NT2/D1 (cell line): ENCODE measurements at regions not wholly inside any gene's neighbourhood (a gene's known extent, or its start where the extent isn't known, plus 50 kb on each side); places are given as distances from the start of the nearest gene placed in this dataset.
"Not testable (repeated sequence)": the region's sequence is repeated elsewhere in the genome, so short reads cannot be mapped to it uniquely, and the experiment has no call there.

Experiments
- DNase-seq: peaks from one replicate; pipeline ENCODE4 v3.0.0-alpha.2; 2011; ENCODE audit warnings: low read depth, low spot score
- H3K27me3 ChIP-seq: 2 replicates; pipeline ENCODE4 v1.6.0; 2011; ENCODE audit warnings: mild to moderate bottlenecking; ENCODE audit not compliant: insufficient read length, insufficient read depth
- H3K36me3 ChIP-seq: 2 replicates; pipeline ENCODE4 v1.6.1; 2011; ENCODE audit warnings: mild to moderate bottlenecking, low read length, mixed read lengths; ENCODE audit not compliant: insufficient read depth, insufficient read length
- H3K4me1 ChIP-seq: 2 replicates; pipeline ENCODE4 v1.5.1; 2011; ENCODE audit not compliant: insufficient read depth, insufficient read length
- H3K4me3 ChIP-seq: 2 replicates; pipeline ENCODE4 v1.5.1; 2011; ENCODE audit warnings: low read depth; ENCODE audit not compliant: insufficient read length
- H3K9ac ChIP-seq: 2 replicates; pipeline ENCODE4 v1.6.0; 2011; ENCODE audit warnings: low read depth; ENCODE audit not compliant: insufficient read length
- H3K9me3 ChIP-seq: 2 replicates; pipeline ENCODE4 v1.5.1; 2011; ENCODE audit warnings: mild to moderate bottlenecking, low read length; ENCODE audit not compliant: insufficient read depth
- SUZ12 ChIP-seq: IDR thresholded peaks from 2 replicates; pipeline ENCODE4 v1.6.1; 2011; ENCODE audit not compliant: insufficient read length, insufficient read depth; ENCODE audit errors: extremely low read depth
- YY1 ChIP-seq: IDR thresholded peaks from 2 replicates; pipeline ENCODE4 v1.6.1; 2011; ENCODE audit not compliant: insufficient read length, insufficient read depth
- ZNF274 ChIP-seq: IDR thresholded peaks from 2 replicates; pipeline ENCODE4 v1.6.1; 2011; ENCODE audit warnings: mild to moderate bottlenecking, low read depth, low read length

DNA sequence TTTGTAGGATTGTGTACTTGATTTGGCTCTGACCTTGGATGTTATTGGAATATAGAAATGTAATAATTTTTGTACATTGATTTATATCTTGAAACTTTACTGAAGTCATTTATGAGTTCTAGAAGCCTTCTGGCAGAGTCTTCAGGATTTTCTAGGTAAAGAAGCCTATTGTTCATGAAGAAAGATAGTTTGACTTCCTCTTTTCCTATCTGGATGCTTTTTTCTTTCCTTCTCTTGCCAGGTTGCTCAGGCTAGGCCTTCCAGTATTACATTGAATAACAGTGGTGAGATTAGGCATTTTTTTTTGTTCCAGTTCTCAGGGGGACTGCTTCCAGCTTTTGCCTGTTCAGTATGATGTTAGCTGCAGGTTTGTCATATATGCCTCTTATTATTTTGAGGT lies 191.1 kb downstream of the NAA11 start:
- no peak for DNase-seq
- no peak overlapping the region for H3K4me3 ChIP-seq
- H3K9me3 ChIP-seq, result no peaks in the 10 kb centered on the region
- no peaks in the 10 kb centered on the region for H3K4me1 ChIP-seq
- H3K36me3 ChIP-seq, result no peaks in the 10 kb centered on the region
- no peak for TF ChIP-seq SUZ12
- no peak for TF ChIP-seq YY1
- no peak for TF ChIP-seq ZNF274
- H3K9ac ChIP-seq, result no peak overlapping the region
- no peaks in the 10 kb centered on the region for H3K27me3 ChIP-seq

GRCh38 chr4:79132826-79133225 lies 193.0 kb downstream of the NAA11 start:
- TF ChIP-seq SUZ12 (no peak), YY1 (no peak), ZNF274 (no peak)
- no peaks in the 10 kb centered on the region for H3K4me1 ChIP-seq
- H3K4me3 ChIP-seq, result no peak overlapping the region
- H3K9ac ChIP-seq, result no peak overlapping the region
- no peaks in the 10 kb centered on the region for H3K36me3 ChIP-seq
- H3K27me3 ChIP-seq, result no peaks in the 10 kb centered on the region
- DNase-seq, result no peak
- no peaks in the 10 kb centered on the region for H3K9me3 ChIP-seq

DNA sequence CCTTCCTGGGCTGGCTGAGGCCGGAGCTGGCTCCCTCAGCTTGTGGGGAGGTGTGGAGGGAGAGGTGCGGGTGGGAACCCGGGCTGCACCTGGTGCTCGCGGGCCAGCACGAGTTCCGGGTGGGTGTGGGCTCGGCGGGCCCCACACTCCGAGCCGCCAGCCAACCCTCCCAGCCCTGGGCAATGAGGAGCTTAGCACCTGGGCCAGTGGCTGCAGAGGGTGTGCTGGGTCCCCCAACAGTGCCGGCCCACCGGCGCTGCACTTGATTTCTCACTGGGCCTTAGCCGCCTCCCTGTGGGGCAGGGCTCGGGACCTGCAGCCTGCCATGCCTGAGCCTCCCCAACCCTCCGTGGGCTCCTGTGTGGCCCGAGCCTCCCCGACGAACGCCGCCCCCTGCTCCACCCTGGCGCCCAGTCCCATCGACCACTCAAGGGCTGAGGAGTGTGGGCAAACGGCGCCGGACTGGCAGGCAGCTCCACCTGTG lies 182.7 kb upstream of the PAQR3 start:
- Histone ChIP-seq H3K9ac (no peak overlapping the region), H3K9me3 (peaks cover 7% of the 10 kb centered on the region; the same call in 1 of the 2 replicates), H3K4me1 (no peaks in the 10 kb centered on the region), H3K36me3 (no peaks in the 10 kb centered on the region), H3K4me3 (no peak overlapping the region), H3K27me3 (no peaks in the 10 kb centered on the region)
- TF ChIP-seq ZNF274 (no peak), SUZ12 (no peak), YY1 (no peak)
- DNase-seq, result no peak

DNA sequence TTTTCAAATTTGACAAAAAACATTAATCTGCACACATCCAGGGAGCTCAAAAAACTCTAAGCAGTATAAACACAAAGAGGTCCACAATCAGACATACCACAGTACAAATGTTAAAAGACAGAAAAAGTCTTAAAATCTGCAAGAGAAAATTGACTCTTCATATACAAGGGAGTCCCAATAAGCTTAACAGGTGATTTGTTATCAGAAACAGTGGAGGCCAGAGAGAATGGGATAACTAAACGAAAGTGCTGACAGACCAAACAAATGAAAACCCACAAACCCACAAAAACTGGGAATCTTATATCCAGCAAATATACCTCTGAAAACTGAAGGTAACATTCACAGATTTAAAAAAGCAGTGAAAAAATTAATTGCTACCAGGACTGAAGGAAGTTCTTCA lies 182.0 kb upstream of the PAQR3 start:
- no peak overlapping the region for H3K9ac ChIP-seq
- no peak overlapping the region for H3K4me3 ChIP-seq
- H3K9me3 ChIP-seq, result peaks cover 7% of the 10 kb centered on the region; the same call in 1 of the 2 replicates
- H3K27me3 ChIP-seq, result no peaks in the 10 kb centered on the region
- no peaks in the 10 kb centered on the region for H3K36me3 ChIP-seq
- no peak for DNase-seq
- H3K4me1 ChIP-seq, result no peaks in the 10 kb centered on the region
- TF ChIP-seq ZNF274 (no peak), YY1 (no peak), SUZ12 (no peak)

DNA sequence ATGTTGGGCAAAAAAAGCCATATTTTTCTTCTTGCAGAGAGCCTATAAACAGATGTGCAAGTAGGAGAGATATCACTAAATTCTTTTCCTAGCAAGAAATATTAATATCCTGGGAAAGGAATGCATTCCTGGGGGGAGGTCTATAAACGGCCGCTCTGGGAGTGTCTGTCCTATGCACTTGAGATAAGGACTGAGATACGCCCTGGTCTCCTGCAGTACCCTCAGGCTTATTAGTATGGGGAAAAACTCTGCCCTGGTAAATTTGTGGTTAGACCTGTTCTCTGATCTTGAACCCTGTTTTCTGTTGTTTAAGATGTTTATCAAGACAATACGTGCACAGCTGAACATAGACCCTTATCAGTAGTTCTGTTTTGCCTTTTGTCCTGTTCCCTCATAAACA lies 177.8 kb upstream of the PAQR3 start:
- H3K27me3 ChIP-seq, H3K4me1 ChIP-seq, H3K9me3 ChIP-seq, H3K36me3 ChIP-seq, H3K9ac ChIP-seq, H3K4me3 ChIP-seq, DNase-seq: not testable (repeated sequence)

- Histone ChIP-seq H3K36me3 (no peaks in the 10 kb centered on the region), H3K4me1 (no peaks in the 10 kb centered on the region), H3K27me3 (no peaks in the 10 kb centered on the region), H3K9ac (no peak overlapping the region), H3K4me3 (no peak overlapping the region), H3K9me3 (no peaks in the 10 kb centered on the region)
- DNase-seq, result no peak
- no peak for TF ChIP-seq YY1
- TF ChIP-seq SUZ12, result no peak
- no peak for TF ChIP-seq ZNF274
These were observed 167.8 kb upstream of the PAQR3 start for GRCh38 chr4:79107014-79107413.

- no peaks in the 10 kb centered on the region for H3K4me1 ChIP-seq
- no peaks in the 10 kb centered on the region for H3K27me3 ChIP-seq
- TF ChIP-seq ZNF274 (no peak), YY1 (no peak), SUZ12 (no peak)
- DNase-seq, result no peak
- no peak overlapping the region for H3K9ac ChIP-seq
- no peaks in the 10 kb centered on the region for H3K9me3 ChIP-seq
- H3K4me3 ChIP-seq, result no peak overlapping the region
- H3K36me3 ChIP-seq, result no peaks in the 10 kb centered on the region
These were observed 149.9 kb upstream of the PAQR3 start for GRCh38 chr4:79088946-79089691.
